ENCODE measurements at regions not wholly inside any gene's neighbourhood (a gene's known extent, or its start where the extent isn't known, plus 50 kb on each side); places are given as distances from the start of the nearest gene placed in this dataset.

DNA sequence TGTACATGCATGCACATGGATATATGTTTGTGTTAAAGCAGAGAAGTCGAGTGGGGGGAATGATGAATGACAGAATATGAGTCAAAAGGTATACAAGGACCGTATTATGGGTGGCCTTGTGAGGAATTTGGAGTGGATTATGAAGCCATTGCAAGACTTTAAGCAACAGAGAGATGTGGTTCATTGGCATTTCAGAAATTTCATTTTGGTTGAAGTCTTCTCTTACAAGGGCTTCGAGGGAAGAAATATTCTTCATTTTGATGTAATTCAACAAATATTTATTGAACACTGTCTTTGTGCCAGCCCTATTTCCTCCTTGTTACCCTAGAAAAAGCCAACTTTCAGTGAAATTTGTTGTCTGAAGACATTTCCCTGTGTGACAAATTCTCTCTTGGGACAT, 83.9 kb upstream of the SLCO6A1 start:
- FAIRE-seq (no peak), DNase-seq (ENCODE audit: low read depth, low spot score) (no peak)
- no peaks in the 10 kb centered on the region for H4K20me1 ChIP-seq (replicated peaks; ENCODE audit: control insufficient read depth, extremely low read depth, insufficient read depth, low read length)
- H3K9ac ChIP-seq (replicated peaks; ENCODE audit: extremely low read depth, insufficient read depth, low read length): no peak overlapping the region
- ChIA-PET CTCF (interaction anchor here (0.6 to 1.9 kb wide), 7 partner anchors 9 to 642 kb away, joined by 3 to 7 read pairs (median 5); no protein-coding TSS in a partner anchor), POLR2A (no interaction called here)
- H3K27me3 ChIP-seq (ENCODE audit: control insufficient read depth in 2 of 2, insufficient read depth in 2 of 2, low read length in 2 of 2): peaks cover 6 to 8% of the 10 kb centered on the region in 2 experiments
- H3K79me2 ChIP-seq (ENCODE audit: control insufficient read depth, insufficient read depth, low read length): no peaks in the 10 kb centered on the region
- H3K36me3 ChIP-seq (ENCODE audit: control insufficient read depth in 2 of 2, extremely low read depth in 1 of 2, insufficient read depth in 2 of 2, low read length in 2 of 2): no peaks in the 10 kb centered on the region
- H3K9me1 ChIP-seq (replicated peaks; ENCODE audit: control insufficient read depth, extremely low read depth, insufficient read depth, low read length): no peaks in the 10 kb centered on the region
- TF ChIP-seq, protein P1, sequence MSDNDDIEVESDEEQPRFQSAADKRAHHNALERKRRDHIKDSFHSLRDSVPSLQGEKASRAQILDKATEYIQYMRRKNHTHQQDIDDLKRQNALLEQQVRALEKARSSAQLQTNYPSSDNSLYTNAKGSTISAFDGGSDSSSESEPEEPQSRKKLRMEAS (IDR thresholded peaks at IDR 0.05; ENCODE audit: insufficient read depth, insufficient read length): no peak
- TF ChIP-seq POLR2A (IDR thresholded peaks at IDR 0.05; ENCODE audit: low read depth, low read length) (no peak), JUN (IDR thresholded peaks at IDR 0.05; ENCODE audit: borderline replicate concordance, insufficient read depth, insufficient read length, low read depth) (no peak), FOS (IDR thresholded peaks at IDR 0.05; ENCODE audit: borderline replicate concordance, insufficient read depth, low read length) (no peak), EZH2 (IDR thresholded peaks at IDR 0.05; ENCODE audit: borderline replicate concordance, low read depth, low read length, severe bottlenecking) (no peak), MYC (IDR thresholded peaks at IDR 0.05; ENCODE audit: low read depth, low read length) (no peak)
- TF ChIP-seq, protein P2, sequence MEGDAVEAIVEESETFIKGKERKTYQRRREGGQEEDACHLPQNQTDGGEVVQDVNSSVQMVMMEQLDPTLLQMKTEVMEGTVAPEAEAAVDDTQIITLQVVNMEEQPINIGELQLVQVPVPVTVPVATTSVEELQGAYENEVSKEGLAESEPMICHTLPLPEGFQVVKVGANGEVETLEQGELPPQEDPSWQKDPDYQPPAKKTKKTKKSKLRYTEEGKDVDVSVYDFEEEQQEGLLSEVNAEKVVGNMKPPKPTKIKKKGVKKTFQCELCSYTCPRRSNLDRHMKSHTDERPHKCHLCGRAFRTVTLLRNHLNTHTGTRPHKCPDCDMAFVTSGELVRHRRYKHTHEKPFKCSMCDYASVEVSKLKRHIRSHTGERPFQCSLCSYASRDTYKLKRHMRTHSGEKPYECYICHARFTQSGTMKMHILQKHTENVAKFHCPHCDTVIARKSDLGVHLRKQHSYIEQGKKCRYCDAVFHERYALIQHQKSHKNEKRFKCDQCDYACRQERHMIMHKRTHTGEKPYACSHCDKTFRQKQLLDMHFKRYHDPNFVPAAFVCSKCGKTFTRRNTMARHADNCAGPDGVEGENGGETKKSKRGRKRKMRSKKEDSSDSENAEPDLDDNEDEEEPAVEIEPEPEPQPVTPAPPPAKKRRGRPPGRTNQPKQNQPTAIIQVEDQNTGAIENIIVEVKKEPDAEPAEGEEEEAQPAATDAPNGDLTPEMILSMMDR (IDR thresholded peaks at IDR 0.05; ENCODE audit: extremely low read depth in 1 of 2, insufficient read depth in 1 of 2, low read depth in 1 of 2, low read length in 2 of 2): no peak
- no peak overlapping the region for H3K4me2 ChIP-seq (ENCODE audit: insufficient read depth, low read length)
- H3K4me1 ChIP-seq (ENCODE audit: control insufficient read depth, extremely low read depth, insufficient read depth, low read length): no peaks in the 10 kb centered on the region
- dilution Hi-C loops (cut with MboI; ENCODE audit: extremely low pct_ligation_motif_present, low sequenced_read_pairs): no loop called here
- no peak overlapping the region for H3K4me3 ChIP-seq (replicated peaks in 1 of 3; ENCODE audit: insufficient read depth in 1 of 3, low read depth in 1 of 3, low read length in 3 of 3)
- intact Hi-C loops (cut with micrococcal nuclease): loop anchor here (1.0 to 5.0 kb wide), 5 partner anchors 100 to 642 kb away; no protein-coding TSS in a partner anchor
- no TSS peak for BruUV-seq (replicated peaks)
- no peaks in the 10 kb centered on the region for H3K9me3 ChIP-seq (replicated peaks; ENCODE audit: control insufficient read depth, insufficient read depth, low read length)
- H3K27ac ChIP-seq (ENCODE audit: insufficient read depth, low read depth, low read length): no peak overlapping the region
- H2AFZ ChIP-seq (ENCODE audit: low read depth, low read length): no peak overlapping the region
